Adrenal gland (tissue), 9 donors: ENCODE measurements at regions not wholly inside any gene's neighbourhood (a gene's known extent, or its start where the extent isn't known, plus 50 kb on each side); places are given as distances from the start of the nearest gene placed in this dataset.

Experiments
- DNase-seq, 7 donors: peaks; one replicate each; pipeline ENCODE4 v3.0.0-alpha.2; 2019 to 2020
- H3K27ac ChIP-seq, 5 donors: fragments of 200-600 bp; sonication (generic) in 4 of 5; 1 replicate in 3 of 5; 2 replicates in 2 of 5; pipeline versions ENCODE4 v1.5.1 to v1.8.0; 2016 to 2020; ENCODE audit warnings: mild to moderate bottlenecking in 1 of 5
- H3K27me3 ChIP-seq: fragments of 200-600 bp; 2 replicates; pipeline ENCODE4 v1.8.0; 2021
- H3K36me3 ChIP-seq, 2 donors: fragments of 200-600 bp; replicated peaks in 1 of 2; 1 replicate in 1 of 2; 2 replicates in 1 of 2; pipeline versions ENCODE4 v1.5.1 to v1.8.0; 2018 to 2022
- H3K4me1 ChIP-seq, 2 donors: fragments of 200-600 bp; replicated peaks in 1 of 2; 1 replicate in 1 of 2; 2 replicates in 1 of 2; pipeline versions ENCODE4 v1.5.1 to v1.8.0; 2018 to 2021
- H3K4me3 ChIP-seq, 4 donors: fragments of 200-600 bp; sonication (generic) in 3 of 4; one replicate each; pipeline ENCODE4 v1.5.1; 2016 to 2018
- H3K9me3 ChIP-seq, 3 donors: fragments of 200-600 bp; sonication (generic) in 1 of 3; replicated peaks in 1 of 3; 1 replicate in 2 of 3; 2 replicates in 1 of 3; pipeline versions ENCODE4 v1.5.1 to v1.8.0; 2016 to 2021
- POLR2A ChIP-seq, 2 donors: fragments of 450-650 bp; IDR thresholded peaks; one replicate each; pipeline ENCODE4 v1.6.1; 2017; ENCODE audit warnings: antibody characterized with exemption in 2 of 2, mild to moderate bottlenecking in 2 of 2, moderate library complexity in 1 of 2
- WGBS, 4 donors: extraction: QIAGEN DNeasy Blood & Tissue Kit in 2 of 4; methylation state at CpG; one replicate each; pipeline versions ENCODE4 v1.1.5 to v1.1.7; 2013 to 2017; 5-methylcytosine and 5-hydroxymethylcytosine counted together
- intact Hi-C, 2 donors: fragments of 100-400 bp; cut with DNase I; formaldehyde crosslinking; loops; one replicate each; pipeline versions ENCODE4 v1.14.1 to v1.15.0; 2022 to 2023
- TF ChIP-seq, protein P1 (sequence below), 6 experiments: fragments of 450-650 bp in 4 of 6; fragments of 200-600 bp in 2 of 6; sonication (generic) in 1 of 6; IDR thresholded peaks; 1 replicate in 5 of 6; 2 replicates in 1 of 6; pipeline versions ENCODE4 v1.5.1 to v1.8.0; 2016 to 2021; ENCODE audit warnings: antibody characterized with exemption in 6 of 6, mild to moderate bottlenecking in 2 of 6, moderate library complexity in 1 of 6
- donor health status: healthy with polysubstance abuse.
- donor health status: Bipolar disorder and iron deficiency.
- donor health status: DM: yes; HTN: yes; CAD: no.
- donor health status: DM: no; HTN: no; CAD: no.
- donor health status: DM: no; HTN: no; CAD: no.

DNA sequence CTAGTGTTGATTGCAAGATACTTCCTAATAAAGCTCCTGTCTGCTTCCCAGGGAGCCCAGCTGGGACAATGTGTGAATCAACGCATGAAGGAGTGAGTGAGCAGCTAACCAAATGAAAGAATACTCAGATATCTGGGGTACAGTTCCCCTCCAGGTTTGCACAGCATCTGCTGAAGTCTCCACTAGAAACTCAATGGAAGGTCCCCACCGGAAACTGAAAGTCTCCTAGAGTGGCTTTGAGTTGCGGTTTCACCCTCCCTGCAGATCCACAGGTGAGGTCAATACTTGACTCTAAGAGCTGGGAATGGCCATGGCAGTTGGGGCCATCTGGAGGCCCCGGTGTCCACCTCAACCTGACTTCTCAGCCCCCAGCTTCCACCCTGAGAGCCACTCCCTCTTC lies 198.2 kb upstream of the MSX2 start:
- Histone ChIP-seq H3K4me3 (no peak overlapping the region), H3K27me3 (no peaks in the 10 kb centered on the region), H3K27ac (no peak overlapping the region), H3K9me3 (no peaks in the 10 kb centered on the region), H3K36me3 (no peaks in the 10 kb centered on the region), H3K4me1 (peaks cover 0 to 11% of the 10 kb centered on the region in 2 donors)
- TF ChIP-seq POLR2A (IDR thresholded peaks at IDR 0.05) = no peak
- TF ChIP-seq, protein P1, sequence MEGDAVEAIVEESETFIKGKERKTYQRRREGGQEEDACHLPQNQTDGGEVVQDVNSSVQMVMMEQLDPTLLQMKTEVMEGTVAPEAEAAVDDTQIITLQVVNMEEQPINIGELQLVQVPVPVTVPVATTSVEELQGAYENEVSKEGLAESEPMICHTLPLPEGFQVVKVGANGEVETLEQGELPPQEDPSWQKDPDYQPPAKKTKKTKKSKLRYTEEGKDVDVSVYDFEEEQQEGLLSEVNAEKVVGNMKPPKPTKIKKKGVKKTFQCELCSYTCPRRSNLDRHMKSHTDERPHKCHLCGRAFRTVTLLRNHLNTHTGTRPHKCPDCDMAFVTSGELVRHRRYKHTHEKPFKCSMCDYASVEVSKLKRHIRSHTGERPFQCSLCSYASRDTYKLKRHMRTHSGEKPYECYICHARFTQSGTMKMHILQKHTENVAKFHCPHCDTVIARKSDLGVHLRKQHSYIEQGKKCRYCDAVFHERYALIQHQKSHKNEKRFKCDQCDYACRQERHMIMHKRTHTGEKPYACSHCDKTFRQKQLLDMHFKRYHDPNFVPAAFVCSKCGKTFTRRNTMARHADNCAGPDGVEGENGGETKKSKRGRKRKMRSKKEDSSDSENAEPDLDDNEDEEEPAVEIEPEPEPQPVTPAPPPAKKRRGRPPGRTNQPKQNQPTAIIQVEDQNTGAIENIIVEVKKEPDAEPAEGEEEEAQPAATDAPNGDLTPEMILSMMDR (IDR thresholded peaks at IDR 0.05) = no peak
- WGBS, 4 donors = 50 to 80% (median 61%) methylated on average over 1 to 4 of the region's 4 CpGs
- no peak for DNase-seq
- intact Hi-C loops = no loop called here

- H3K4me1 ChIP-seq = peaks cover 3 to 24% of the 10 kb centered on the region in 2 donors
- no peak for DNase-seq
- no peak overlapping the region for H3K4me3 ChIP-seq
- no peak overlapping the region for H3K27ac ChIP-seq
- H3K36me3 ChIP-seq = no peaks in the 10 kb centered on the region
- WGBS, 4 donors = 61 to 69% (median 65%) methylated on average over 11 of the region's 11 CpGs
- intact Hi-C loops = no loop called here
- H3K9me3 ChIP-seq = no peaks in the 10 kb centered on the region
- no peak for TF ChIP-seq POLR2A (IDR thresholded peaks at IDR 0.05)
- TF ChIP-seq, protein P1 (IDR thresholded peaks at IDR 0.05) = no peak
- H3K27me3 ChIP-seq = no peaks in the 10 kb centered on the region
Measured at GRCh38 chr5:174527916-174528540, 196.4 kb upstream of the MSX2 start.

GRCh38 chr5:174528821-174529544 lies 195.4 kb upstream of the MSX2 start:
- no peaks in the 10 kb centered on the region for H3K9me3 ChIP-seq
- WGBS, 4 donors = 65 to 84% (median 77%) methylated on average over 6 of the region's 6 CpGs
- intact Hi-C loops = no loop called here
- H3K36me3 ChIP-seq = no peaks in the 10 kb centered on the region
- no peak for TF ChIP-seq POLR2A (IDR thresholded peaks at IDR 0.05)
- TF ChIP-seq, protein P1 (IDR thresholded peaks at IDR 0.05) = no peak
- H3K4me3 ChIP-seq = no peak overlapping the region
- no peaks in the 10 kb centered on the region for H3K27me3 ChIP-seq
- no peak for DNase-seq
- peaks cover 3 to 23% of the 10 kb centered on the region in 2 donors for H3K4me1 ChIP-seq
- no peak overlapping the region for H3K27ac ChIP-seq

- TF ChIP-seq POLR2A (IDR thresholded peaks at IDR 0.05) = no peak
- TF ChIP-seq, protein P1 (IDR thresholded peaks at IDR 0.05) = no peak
- intact Hi-C loops = no loop called here
- WGBS, 4 donors = 82 to 88% (median 84%) methylated on average over 9 of the region's 9 CpGs
Measured at GRCh38 chr5:174529925-174530681, 194.3 kb upstream of the MSX2 start.

More at GRCh38 chr5:174529925-174530681, 194.3 kb upstream of the MSX2 start:
- H3K27me3 ChIP-seq = no peaks in the 10 kb centered on the region
- no peak for DNase-seq
- no peaks in the 10 kb centered on the region for H3K36me3 ChIP-seq
- no peaks in the 10 kb centered on the region for H3K9me3 ChIP-seq
- H3K4me1 ChIP-seq = peaks cover 3 to 20% of the 10 kb centered on the region in 2 donors
- no peak overlapping the region for H3K27ac ChIP-seq
- no peak overlapping the region for H3K4me3 ChIP-seq
